GM12878 (cell line): ENCODE measurements at regions not wholly inside any gene's neighbourhood (a gene's known extent, or its start where the extent isn't known, plus 50 kb on each side); places are given as distances from the start of the nearest gene placed in this dataset.

Experiments
- BACH1 ChIP-seq: fragments of 450-650 bp; IDR thresholded peaks from 2 replicates; pipeline ENCODE4 v1.6.1; 2017; ENCODE audit warnings: mild to moderate bottlenecking, borderline replicate concordance
- BCL11A ChIP-seq: IDR thresholded peaks from 2 replicates; pipeline ENCODE4 v1.6.1; 2011; ENCODE audit warnings: low read depth, low read length
- BMI1 ChIP-seq: fragments of 450-650 bp; IDR thresholded peaks from 2 replicates; pipeline ENCODE4 v1.6.1; 2016; ENCODE audit warnings: mild to moderate bottlenecking, moderate library complexity, borderline replicate concordance
- CHD2 ChIP-seq: IDR thresholded peaks from 2 replicates; pipeline ENCODE4 v1.6.1; 2011; ENCODE audit warnings: low read depth, low read length, improper control_type of control experiment, borderline replicate concordance
- EP300 ChIP-seq, 2 experiments: fragments of 150-350 bp in 1 of 2; IDR thresholded peaks; 2 replicates each; pipeline ENCODE4 v1.6.1; 2011 to 2012; ENCODE audit warnings: low read depth in 2 of 2, low read length in 2 of 2, borderline replicate concordance in 1 of 2, improper control_type of control experiment in 1 of 2, inconsistent platforms in 1 of 2; ENCODE audit not compliant: control insufficient read depth in 1 of 2
- HDAC2 ChIP-seq: fragments of 200-600 bp; sonication (generic); IDR thresholded peaks from 2 replicates; pipeline ENCODE4 v1.6.1; 2017
- NFXL1 ChIP-seq: fragments of 450-650 bp; IDR thresholded peaks from 2 replicates; pipeline ENCODE4 v1.6.1; 2017; ENCODE audit warnings: antibody characterized with exemption, mild to moderate bottlenecking, borderline replicate concordance
- NFYA ChIP-seq: IDR thresholded peaks from 2 replicates; pipeline ENCODE4 v1.6.1; 2011; ENCODE audit warnings: low read depth, mild to moderate bottlenecking, low read length, improper control_type of control experiment, borderline replicate concordance
- POLR2AphosphoS5 ChIP-seq: IDR thresholded peaks from 2 replicates; pipeline ENCODE4 v1.6.1; 2011; ENCODE audit warnings: mild to moderate bottlenecking, low read length, inconsistent platforms
- SIN3A ChIP-seq: IDR thresholded peaks from 2 replicates; pipeline ENCODE4 v1.6.1; 2012; ENCODE audit warnings: low read depth, low read length, improper control_type of control experiment
- TF ChIP-seq, protein P1 (sequence below), 3 experiments: IDR thresholded peaks in 2 of 3; conservative IDR thresholded peaks in 1 of 3; 2 replicates each; pipeline ENCODE4 v1.5.1; 2011; ENCODE audit warnings: low read depth in 3 of 3, low read length in 3 of 3, mild to moderate bottlenecking in 3 of 3, control low read depth in 2 of 3, moderate library complexity in 2 of 3, inconsistent platforms in 1 of 3, mixed read lengths in 1 of 3; ENCODE audit not compliant: control insufficient read depth in 2 of 3, insufficient read depth in 1 of 3; ENCODE audit errors: extremely low read depth in 1 of 3

DNA sequence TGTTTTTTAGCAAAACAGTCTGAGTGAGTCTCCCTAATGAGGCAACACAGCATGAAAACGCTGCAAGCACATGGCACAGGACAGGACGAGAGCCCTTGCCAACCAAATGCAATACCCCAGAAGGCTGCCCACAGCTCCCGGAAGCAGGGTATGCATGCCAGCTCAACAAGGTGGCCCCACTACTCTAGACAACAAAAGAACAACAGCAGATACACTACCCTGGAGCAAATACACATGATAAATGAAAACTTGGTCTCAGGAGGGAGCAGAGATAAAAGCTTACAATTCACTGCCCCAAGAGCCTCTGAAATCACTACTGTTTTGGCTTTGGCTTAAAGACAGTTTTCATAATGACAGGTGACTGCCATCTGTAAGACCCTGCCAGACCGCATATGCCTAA, 785.4 kb upstream of the API5 start:
- no peak for TF ChIP-seq CHD2
- TF ChIP-seq HDAC2: no peak
- TF ChIP-seq BCL11A: no peak
- TF ChIP-seq EP300 (IDR thresholded peaks at IDR 0.05; ENCODE audit: borderline replicate concordance in 1 of 2, control insufficient read depth in 1 of 2, low read depth in 2 of 2, low read length in 2 of 2): no peak
- no peak for TF ChIP-seq NFXL1
- no peak for TF ChIP-seq NFYA
- TF ChIP-seq SIN3A: no peak
- TF ChIP-seq BACH1: no peak
- TF ChIP-seq, protein P1, sequence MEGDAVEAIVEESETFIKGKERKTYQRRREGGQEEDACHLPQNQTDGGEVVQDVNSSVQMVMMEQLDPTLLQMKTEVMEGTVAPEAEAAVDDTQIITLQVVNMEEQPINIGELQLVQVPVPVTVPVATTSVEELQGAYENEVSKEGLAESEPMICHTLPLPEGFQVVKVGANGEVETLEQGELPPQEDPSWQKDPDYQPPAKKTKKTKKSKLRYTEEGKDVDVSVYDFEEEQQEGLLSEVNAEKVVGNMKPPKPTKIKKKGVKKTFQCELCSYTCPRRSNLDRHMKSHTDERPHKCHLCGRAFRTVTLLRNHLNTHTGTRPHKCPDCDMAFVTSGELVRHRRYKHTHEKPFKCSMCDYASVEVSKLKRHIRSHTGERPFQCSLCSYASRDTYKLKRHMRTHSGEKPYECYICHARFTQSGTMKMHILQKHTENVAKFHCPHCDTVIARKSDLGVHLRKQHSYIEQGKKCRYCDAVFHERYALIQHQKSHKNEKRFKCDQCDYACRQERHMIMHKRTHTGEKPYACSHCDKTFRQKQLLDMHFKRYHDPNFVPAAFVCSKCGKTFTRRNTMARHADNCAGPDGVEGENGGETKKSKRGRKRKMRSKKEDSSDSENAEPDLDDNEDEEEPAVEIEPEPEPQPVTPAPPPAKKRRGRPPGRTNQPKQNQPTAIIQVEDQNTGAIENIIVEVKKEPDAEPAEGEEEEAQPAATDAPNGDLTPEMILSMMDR (IDR thresholded peaks at IDR 0.05 in 2 of 3, conservative IDR thresholded peaks at IDR 0.05 in 1 of 3; ENCODE audit: control insufficient read depth in 2 of 3, extremely low read depth in 1 of 3, insufficient read depth in 1 of 3, low read depth in 3 of 3, low read length in 3 of 3): no peak
- TF ChIP-seq POLR2AphosphoS5: no peak
- no peak for TF ChIP-seq BMI1
